ENCODE measurements at regions not wholly inside any gene's neighbourhood (a gene's known extent, or its start where the extent isn't known, plus 50 kb on each side); places are given as distances from the start of the nearest gene placed in this dataset.

DNA sequence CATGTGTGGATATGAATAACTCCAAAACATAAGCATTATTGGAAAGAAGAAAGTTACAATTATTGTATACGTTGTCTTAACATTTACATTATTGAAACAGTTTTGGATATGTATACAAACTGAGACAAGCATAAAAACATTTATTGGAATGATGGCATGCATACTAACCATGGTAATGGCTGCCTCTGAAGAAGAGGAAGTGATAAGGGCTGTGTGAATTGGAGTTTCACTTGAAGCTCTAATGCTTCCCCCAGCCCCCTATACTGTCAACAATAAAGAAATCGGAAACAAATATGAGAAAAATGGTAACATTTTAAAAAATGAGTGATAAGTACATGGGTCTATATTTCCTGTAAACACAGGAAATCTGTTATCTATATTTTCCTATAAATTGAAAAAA is 367.7 kb upstream of the DPYD start:
- TF ChIP-seq EP300 (IDR thresholded peaks at IDR 0.05) (no peak), POLR2A (IDR thresholded peaks at IDR 0.05) (no peak)
- TF ChIP-seq, protein P1, sequence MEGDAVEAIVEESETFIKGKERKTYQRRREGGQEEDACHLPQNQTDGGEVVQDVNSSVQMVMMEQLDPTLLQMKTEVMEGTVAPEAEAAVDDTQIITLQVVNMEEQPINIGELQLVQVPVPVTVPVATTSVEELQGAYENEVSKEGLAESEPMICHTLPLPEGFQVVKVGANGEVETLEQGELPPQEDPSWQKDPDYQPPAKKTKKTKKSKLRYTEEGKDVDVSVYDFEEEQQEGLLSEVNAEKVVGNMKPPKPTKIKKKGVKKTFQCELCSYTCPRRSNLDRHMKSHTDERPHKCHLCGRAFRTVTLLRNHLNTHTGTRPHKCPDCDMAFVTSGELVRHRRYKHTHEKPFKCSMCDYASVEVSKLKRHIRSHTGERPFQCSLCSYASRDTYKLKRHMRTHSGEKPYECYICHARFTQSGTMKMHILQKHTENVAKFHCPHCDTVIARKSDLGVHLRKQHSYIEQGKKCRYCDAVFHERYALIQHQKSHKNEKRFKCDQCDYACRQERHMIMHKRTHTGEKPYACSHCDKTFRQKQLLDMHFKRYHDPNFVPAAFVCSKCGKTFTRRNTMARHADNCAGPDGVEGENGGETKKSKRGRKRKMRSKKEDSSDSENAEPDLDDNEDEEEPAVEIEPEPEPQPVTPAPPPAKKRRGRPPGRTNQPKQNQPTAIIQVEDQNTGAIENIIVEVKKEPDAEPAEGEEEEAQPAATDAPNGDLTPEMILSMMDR (IDR thresholded peaks at IDR 0.05) = no peak
